ENCODE measurements at regions not wholly inside any gene's neighbourhood (a gene's known extent, or its start where the extent isn't known, plus 50 kb on each side); places are given as distances from the start of the nearest gene placed in this dataset.

DNA sequence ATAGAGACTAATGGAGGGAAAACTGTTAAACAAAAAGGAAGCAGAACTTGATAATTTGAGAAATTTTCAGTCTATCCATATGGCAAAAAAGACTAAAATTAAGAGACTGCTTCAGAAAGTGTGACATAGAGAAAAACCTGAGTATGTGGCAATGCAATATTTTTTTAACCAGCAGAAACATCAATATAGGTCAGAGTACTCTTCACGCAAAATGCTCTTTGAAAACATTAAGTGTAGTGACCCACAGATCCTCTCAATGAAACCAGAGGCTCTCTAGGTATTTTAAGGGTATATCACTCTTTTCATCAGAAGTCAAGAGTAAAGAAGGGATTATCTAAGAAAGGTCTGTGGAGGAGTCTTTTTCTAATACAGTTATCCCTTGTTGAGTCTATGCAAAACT is 1394.8 kb downstream of the DSC3 start:
- TF ChIP-seq, protein P1, sequence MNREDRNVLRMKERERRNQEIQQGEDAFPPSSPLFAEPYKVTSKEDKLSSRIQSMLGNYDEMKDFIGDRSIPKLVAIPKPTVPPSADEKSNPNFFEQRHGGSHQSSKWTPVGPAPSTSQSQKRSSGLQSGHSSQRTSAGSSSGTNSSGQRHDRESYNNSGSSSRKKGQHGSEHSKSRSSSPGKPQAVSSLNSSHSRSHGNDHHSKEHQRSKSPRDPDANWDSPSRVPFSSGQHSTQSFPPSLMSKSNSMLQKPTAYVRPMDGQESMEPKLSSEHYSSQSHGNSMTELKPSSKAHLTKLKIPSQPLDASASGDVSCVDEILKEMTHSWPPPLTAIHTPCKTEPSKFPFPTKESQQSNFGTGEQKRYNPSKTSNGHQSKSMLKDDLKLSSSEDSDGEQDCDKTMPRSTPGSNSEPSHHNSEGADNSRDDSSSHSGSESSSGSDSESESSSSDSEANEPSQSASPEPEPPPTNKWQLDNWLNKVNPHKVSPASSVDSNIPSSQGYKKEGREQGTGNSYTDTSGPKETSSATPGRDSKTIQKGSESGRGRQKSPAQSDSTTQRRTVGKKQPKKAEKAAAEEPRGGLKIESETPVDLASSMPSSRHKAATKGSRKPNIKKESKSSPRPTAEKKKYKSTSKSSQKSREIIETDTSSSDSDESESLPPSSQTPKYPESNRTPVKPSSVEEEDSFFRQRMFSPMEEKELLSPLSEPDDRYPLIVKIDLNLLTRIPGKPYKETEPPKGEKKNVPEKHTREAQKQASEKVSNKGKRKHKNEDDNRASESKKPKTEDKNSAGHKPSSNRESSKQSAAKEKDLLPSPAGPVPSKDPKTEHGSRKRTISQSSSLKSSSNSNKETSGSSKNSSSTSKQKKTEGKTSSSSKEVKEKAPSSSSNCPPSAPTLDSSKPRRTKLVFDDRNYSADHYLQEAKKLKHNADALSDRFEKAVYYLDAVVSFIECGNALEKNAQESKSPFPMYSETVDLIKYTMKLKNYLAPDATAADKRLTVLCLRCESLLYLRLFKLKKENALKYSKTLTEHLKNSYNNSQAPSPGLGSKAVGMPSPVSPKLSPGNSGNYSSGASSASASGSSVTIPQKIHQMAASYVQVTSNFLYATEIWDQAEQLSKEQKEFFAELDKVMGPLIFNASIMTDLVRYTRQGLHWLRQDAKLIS (CRISPR knock-in tag; IDR thresholded peaks at IDR 0.05) = no peak
- TF ChIP-seq, protein P2, sequence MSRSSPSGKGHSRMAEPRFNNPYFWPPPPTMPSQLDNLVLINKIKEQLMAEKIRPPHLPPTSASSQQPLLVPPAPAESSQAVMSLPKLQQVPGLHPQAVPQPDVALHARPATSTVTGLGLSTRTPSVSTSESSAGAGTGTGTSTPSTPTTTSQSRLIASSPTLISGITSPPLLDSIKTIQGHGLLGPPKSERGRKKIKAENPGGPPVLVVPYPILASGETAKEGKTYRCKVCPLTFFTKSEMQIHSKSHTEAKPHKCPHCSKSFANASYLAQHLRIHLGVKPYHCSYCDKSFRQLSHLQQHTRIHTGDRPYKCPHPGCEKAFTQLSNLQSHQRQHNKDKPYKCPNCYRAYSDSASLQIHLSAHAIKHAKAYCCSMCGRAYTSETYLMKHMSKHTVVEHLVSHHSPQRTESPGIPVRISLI (CRISPR knock-in tag; IDR thresholded peaks at IDR 0.05; ENCODE audit: borderline replicate concordance) = no peak
- TF ChIP-seq ZNF781 (CRISPR knock-in tag; IDR thresholded peaks at IDR 0.05; ENCODE audit: borderline replicate concordance, not compliant biosample characterization) = no peak
